Sigmoid colon (tissue), 4 donors: ENCODE measurements at regions not wholly inside any gene's neighbourhood (a gene's known extent, or its start where the extent isn't known, plus 50 kb on each side); places are given as distances from the start of the nearest gene placed in this dataset.

Experiments used
- CTCF ChIP-seq, 4 experiments: fragments of 450-650 bp in 3 of 4; fragments of 200-600 bp in 1 of 4; IDR thresholded peaks; one replicate each; pipeline ENCODE4 v1.5.1; 2016 to 2019; ENCODE audit warnings: antibody characterized with exemption in 4 of 4, mild to moderate bottlenecking in 3 of 4, moderate library complexity in 2 of 4
- EP300 ChIP-seq, 4 donors: sonication (generic); formaldehyde crosslinking; IDR thresholded peaks; one replicate each; pipeline ENCODE4 v1.6.1; 2017; ENCODE audit warnings: antibody characterized with exemption in 4 of 4
- POLR2A ChIP-seq, 2 donors: fragments of 450-650 bp; IDR thresholded peaks; one replicate each; pipeline ENCODE4 v1.6.1; 2016; ENCODE audit warnings: antibody characterized with exemption in 2 of 2, mild to moderate bottlenecking in 2 of 2, moderate library complexity in 2 of 2
- POLR2AphosphoS5 ChIP-seq, 4 donors: sonication (generic); formaldehyde crosslinking; IDR thresholded peaks; one replicate each; pipeline ENCODE4 v1.6.1; 2017; ENCODE audit warnings: antibody characterized with exemption in 4 of 4

- TF ChIP-seq POLR2A (IDR thresholded peaks at IDR 0.05) (no peak), CTCF (IDR thresholded peaks at IDR 0.05) (no peak), EP300 (IDR thresholded peaks at IDR 0.05) (no peak), POLR2AphosphoS5 (IDR thresholded peaks at IDR 0.05) (no peak)
Measured at GRCh38 chr5:145110834-145111233, 724.3 kb downstream of the PRELID2 start.
